HCT116 (cell line): ENCODE measurements at regions not wholly inside any gene's neighbourhood (a gene's known extent, or its start where the extent isn't known, plus 50 kb on each side); places are given as distances from the start of the nearest gene placed in this dataset.

Source experiments
- ATAC-seq: fragments of 200-7000 bp; cut with Tn5 transposase; 2 replicates; pipeline ENCODE4 v1.9.1; 2020; ENCODE audit warnings: mild to moderate bottlenecking, moderate library complexity
- BruUV-seq: library from RNA; stranded (reverse); fragments of 400-500 nt; replicated peaks from 2 replicates; lab custom pipeline; 2021; lab: Mats Ljungman, UMichigan
- CTCF ChIA-PET: fragments of 300-600 bp; sonication (Branson Sonifier 250); formaldehyde crosslinking; loops from one replicate; lab custom pipeline; 2021; ENCODE audit warnings: antibody characterized with exemption; lab: Charles Lee
- POLR2A ChIA-PET: fragments of 300-600, 350-600 bp; sonication (Branson Sonifier 250); formaldehyde crosslinking; loops from one replicate; lab custom pipeline; 2021; ENCODE audit warnings: antibody characterized with exemption; lab: Charles Lee
- RAD21 ChIA-PET, 2 experiments: fragments of 300-600 bp; sonication (Branson Sonifier 250); formaldehyde crosslinking; loops; one replicate each; lab custom pipeline; 2023; ENCODE audit warnings: low total read pairs in 2 of 2; ENCODE audit not compliant: uncharacterized antibody in 2 of 2, unreplicated experiment in 2 of 2, low non-redundant PET in 1 of 2; lab: Charles Lee
- DNase-seq: peaks from one replicate; pipeline ENCODE4 v3.0.0-alpha.2; 2010; ENCODE audit warnings: low read depth, low spot score
- H2AFZ ChIP-seq: fragments of 200-600 bp; shearing (Covaris generic), sonication (generic); 2 replicates; pipeline ENCODE4 v1.6.1; 2017; ENCODE audit warnings: low read depth, mixed run types, mixed read lengths, antibody characterized with exemption, low read length; ENCODE audit not compliant: poor library complexity, severe bottlenecking
- H3K27ac ChIP-seq: 2 replicates; pipeline ENCODE4 v1.5.1; 2012; ENCODE audit warnings: low read depth, low read length
- H3K27me3 ChIP-seq: fragments of 200-600 bp; sonication (generic); 2 replicates; pipeline ENCODE4 v1.6.1; 2016; ENCODE audit warnings: mixed run types, low read length, mixed read lengths; ENCODE audit not compliant: insufficient read depth
- H3K36me3 ChIP-seq, 2 experiments: fragments of 200-500 bp in 1 of 2; fragments of 200-600 bp in 1 of 2; sonication (Bioruptor generic) in 1 of 2; sonication (generic) in 1 of 2; 2 replicates each; pipeline versions ENCODE4 v1.5.1 to v1.6.1; 2014 to 2016; ENCODE audit warnings: low read length in 2 of 2, inconsistent platforms in 1 of 2, mixed read lengths in 1 of 2, mixed run types in 1 of 2; ENCODE audit not compliant: insufficient read depth in 2 of 2, control insufficient read depth in 1 of 2
- H3K4me1 ChIP-seq, 2 experiments: fragments of 200-600 bp in 1 of 2; sonication (generic) in 1 of 2; 2 replicates each; pipeline versions ENCODE4 v1.5.1 to v1.6.1; 2012 to 2017; ENCODE audit warnings: low read length in 2 of 2, inconsistent platforms in 1 of 2, mild to moderate bottlenecking in 1 of 2, mixed read lengths in 1 of 2, mixed run types in 1 of 2, moderate library complexity in 1 of 2; ENCODE audit not compliant: insufficient read depth in 2 of 2, control insufficient read depth in 1 of 2
- H3K4me2 ChIP-seq: fragments of 200-600 bp; sonication (generic); 2 replicates; pipeline ENCODE4 v1.6.1; 2017; ENCODE audit warnings: mixed run types, low read length, mixed read lengths
- H3K4me3 ChIP-seq, 2 experiments: fragments of 200-600 bp in 1 of 2; sonication (generic) in 1 of 2; replicated peaks in 1 of 2; 2 replicates each; pipeline ENCODE4 v1.5.1; 2011 to 2016; ENCODE audit warnings: low read length in 2 of 2, control low read depth in 1 of 2, low read depth in 1 of 2, mild to moderate bottlenecking in 1 of 2, mixed read lengths in 1 of 2, mixed run types in 1 of 2
- H3K79me2 ChIP-seq: fragments of 200-600 bp; sonication (generic); 2 replicates; pipeline ENCODE4 v1.6.1; 2017; ENCODE audit warnings: mild to moderate bottlenecking, mixed run types, low read length, moderate library complexity, mixed read lengths; ENCODE audit not compliant: insufficient read depth
- H3K9ac ChIP-seq: fragments of 200-600 bp; sonication (generic); 2 replicates; pipeline ENCODE4 v1.6.1; 2016; ENCODE audit warnings: low read length, mixed read lengths
- H3K9me2 ChIP-seq: fragments of 200-600 bp; sonication (generic), shearing (Covaris generic); 2 replicates; pipeline ENCODE4 v1.6.1; 2017; ENCODE audit warnings: mixed run types, mild to moderate bottlenecking, moderate library complexity; ENCODE audit not compliant: insufficient read depth
- H3K9me3 ChIP-seq, 2 experiments: fragments of 200-500 bp in 1 of 2; fragments of 200-600 bp in 1 of 2; sonication (Bioruptor generic) in 1 of 2; sonication (generic) in 1 of 2; 2 replicates each; pipeline ENCODE4 v1.6.1; 2014 to 2017; ENCODE audit warnings: low read length in 2 of 2, mixed read lengths in 2 of 2, inconsistent platforms in 1 of 2, low read depth in 1 of 2, mild to moderate bottlenecking in 1 of 2, mixed run types in 1 of 2, moderate library complexity in 1 of 2; ENCODE audit not compliant: control insufficient read depth in 1 of 2, insufficient read depth in 1 of 2
- H4K20me1 ChIP-seq: fragments of 200-600 bp; sonication (generic), shearing (Covaris generic); 2 replicates; pipeline ENCODE4 v1.6.1; 2017; ENCODE audit warnings: mixed run types, mild to moderate bottlenecking, moderate library complexity; ENCODE audit not compliant: insufficient read depth
- ATF3 ChIP-seq: IDR thresholded peaks from 2 replicates; pipeline ENCODE4 v1.6.1; 2012
- CBX3 ChIP-seq: IDR thresholded peaks from 2 replicates; pipeline ENCODE4 v1.6.1; 2012; ENCODE audit warnings: low read depth
- CTCF ChIP-seq, 3 experiments: fragments of 200-600 bp in 1 of 3; sonication (generic) in 1 of 3; IDR thresholded peaks in 2 of 3; conservative IDR thresholded peaks in 1 of 3; 2 replicates each; pipeline ENCODE4 v1.5.1; 2012 to 2017; ENCODE audit warnings: low read depth in 2 of 3, low read length in 2 of 3, antibody characterized with exemption in 1 of 3, borderline replicate concordance in 1 of 3, control low read depth in 1 of 3, mild to moderate bottlenecking in 1 of 3, mixed read lengths in 1 of 3, mixed run types in 1 of 3, moderate library complexity in 1 of 3; ENCODE audit not compliant: insufficient read depth in 1 of 3
- EGR1 ChIP-seq: IDR thresholded peaks from 2 replicates; pipeline ENCODE4 v1.6.1; 2012; ENCODE audit warnings: low read depth
- FOSL1 ChIP-seq: IDR thresholded peaks from 2 replicates; pipeline ENCODE4 v1.6.1; 2012; ENCODE audit warnings: low read depth
- JUND ChIP-seq: IDR thresholded peaks from 2 replicates; pipeline ENCODE4 v1.6.1; 2012
- POLR2AphosphoS5 ChIP-seq: IDR thresholded peaks from 2 replicates; pipeline ENCODE4 v1.6.1; 2011; ENCODE audit warnings: mild to moderate bottlenecking, low read depth, low read length, moderate library complexity
- REST ChIP-seq: IDR thresholded peaks from 2 replicates; pipeline ENCODE4 v1.6.1; 2012; ENCODE audit warnings: low read depth
- SIN3A ChIP-seq: IDR thresholded peaks from 2 replicates; pipeline ENCODE4 v1.6.1; 2012; ENCODE audit warnings: low read depth
- YY1 ChIP-seq: IDR thresholded peaks from 2 replicates; pipeline ENCODE4 v1.6.1; 2011; ENCODE audit warnings: low read length, low read depth, moderate library complexity, mild to moderate bottlenecking; ENCODE audit not compliant: insufficient replicate concordance; ENCODE audit errors: extremely low read depth
- ZBTB33 ChIP-seq: IDR thresholded peaks from 2 replicates; pipeline ENCODE4 v1.6.1; 2011; ENCODE audit warnings: mild to moderate bottlenecking, low read length, moderate library complexity; ENCODE audit not compliant: insufficient replicate concordance; ENCODE audit errors: extremely low read depth
- ZFX ChIP-seq: fragments of 450-650 bp; IDR thresholded peaks from 2 replicates; pipeline ENCODE4 v1.6.1; 2017
- ZNF274 ChIP-seq: fragments of 200-500 bp; sonication (Bioruptor generic); IDR thresholded peaks from 2 replicates; pipeline ENCODE4 v1.6.1; 2014; ENCODE audit warnings: mild to moderate bottlenecking, low read depth, low read length, inconsistent platforms
- intact Hi-C: fragments of 100-400 bp; cut with micrococcal nuclease; formaldehyde crosslinking; loops from 2 replicates; pipeline ENCODE4 v1.10.0; 2022

- no peaks in the 10 kb centered on the region for H3K27me3 ChIP-seq
- DNase-seq (no peak), ATAC-seq (no peak)
- CTCF ChIA-PET = no interaction called here
- no peak overlapping the region for H3K27ac ChIP-seq
- H3K4me3 ChIP-seq = no peak overlapping the region
- H3K9me3 ChIP-seq = peaks cover 5 to 24% of the 10 kb centered on the region in 2 experiments; a peak in 2 of 4 replicates
- POLR2A ChIA-PET = no interaction called here
- H3K79me2 ChIP-seq = no peaks in the 10 kb centered on the region
- H3K36me3 ChIP-seq = no peaks in the 10 kb centered on the region
- no peak overlapping the region for H3K9ac ChIP-seq
- no peaks in the 10 kb centered on the region for H4K20me1 ChIP-seq
- no peak overlapping the region for H3K4me2 ChIP-seq
- RAD21 ChIA-PET = no interaction called here
- H3K4me1 ChIP-seq = no peaks in the 10 kb centered on the region
- intact Hi-C loops = no loop called here
- no TSS peak for BruUV-seq
- H2AFZ ChIP-seq = no peak overlapping the region
- no peaks in the 10 kb centered on the region for H3K9me2 ChIP-seq
- TF ChIP-seq POLR2AphosphoS5 = no peak
- TF ChIP-seq ZNF274 = no peak
- no peak for TF ChIP-seq ZBTB33
- no peak for TF ChIP-seq FOSL1
- no peak for TF ChIP-seq EGR1
- no peak for TF ChIP-seq ATF3
- TF ChIP-seq YY1 = no peak
- no peak for TF ChIP-seq CTCF (IDR thresholded peaks at IDR 0.05 in 2 of 3, conservative IDR thresholded peaks at IDR 0.05 in 1 of 3; ENCODE audit: borderline replicate concordance in 1 of 3, insufficient read depth in 1 of 3, low read depth in 2 of 3, low read length in 2 of 3)
- TF ChIP-seq ZFX = no peak
- no peak for TF ChIP-seq JUND
- no peak for TF ChIP-seq SIN3A
- TF ChIP-seq REST = no peak
- TF ChIP-seq CBX3 = no peak
Measured at GRCh38 chr15:25176991-25177954, 222.5 kb downstream of the SNRPN start.
